Stimulated activated CD8-positive, alpha-beta memory T cell treated with anti-CD3 and anti-CD28 coated beads, Interleukin-2, amount 100 ng/mL, for 1 hour (primary cell): ENCODE measurements at regions not wholly inside any gene's neighbourhood (a gene's known extent, or its start where the extent isn't known, plus 50 kb on each side); places are given as distances from the start of the nearest gene placed in this dataset.

Source experiments
- DNase-seq, 2 donors: peaks; one replicate each; pipeline ENCODE4 v3.0.0-alpha.2; 2020; ENCODE audit warnings: low read depth in 2 of 2

GRCh38 chr12:97093187-97093683 lies 186.2 kb downstream of the NEDD1 start:
- DNase-seq: no peak

GRCh38 chr12:97097734-97098133 lies 190.7 kb downstream of the NEDD1 start:
- no peak for DNase-seq

GRCh38 chr12:97109441-97109840 lies 202.4 kb downstream of the NEDD1 start:
- no peak for DNase-seq

- no peak for DNase-seq
Observed at GRCh38 chr12:97112136-97112535, 205.1 kb downstream of the NEDD1 start.

GRCh38 chr12:97118796-97119375 lies 211.8 kb downstream of the NEDD1 start:
- DNase-seq: no peak

- no peak for DNase-seq
Observed at GRCh38 chr12:97127061-97127460, 220.0 kb downstream of the NEDD1 start.

GRCh38 chr12:97131220-97131981 lies 224.3 kb downstream of the NEDD1 start:
- DNase-seq: no peak

- no peak for DNase-seq
Observed at GRCh38 chr12:97132270-97132669, 225.2 kb downstream of the NEDD1 start.

- DNase-seq: no peak
Observed at GRCh38 chr12:97134495-97134894, 227.4 kb downstream of the NEDD1 start.

- DNase-seq: no peak
Observed at GRCh38 chr12:97140355-97140754, 233.3 kb downstream of the NEDD1 start.

GRCh38 chr12:97142737-97143410 lies 235.8 kb downstream of the NEDD1 start:
- no peak for DNase-seq

GRCh38 chr12:97148941-97149559 lies 242.0 kb downstream of the NEDD1 start:
- peak in 1 of 2 donors; percentile 1 for DNase-seq

- no peak for DNase-seq
Observed at GRCh38 chr12:97151481-97151880, 244.4 kb downstream of the NEDD1 start.

- DNase-seq: no peak
Observed at GRCh38 chr12:97159377-97159776, 252.3 kb downstream of the NEDD1 start.

- DNase-seq: no peak
Observed at GRCh38 chr12:97160277-97160676, 253.2 kb downstream of the NEDD1 start.

- no peak for DNase-seq
Observed at GRCh38 chr12:97162173-97162572, 255.1 kb downstream of the NEDD1 start.

- no peak for DNase-seq
Observed at GRCh38 chr12:97164936-97165335, 257.9 kb downstream of the NEDD1 start.

GRCh38 chr12:97167598-97167997 lies 260.5 kb downstream of the NEDD1 start:
- no peak for DNase-seq

GRCh38 chr12:97168804-97169203 lies 261.7 kb downstream of the NEDD1 start:
- DNase-seq: no peak

- no peak for DNase-seq
Observed at GRCh38 chr12:97169889-97170567, 263.0 kb downstream of the NEDD1 start.

- no peak for DNase-seq
Observed at GRCh38 chr12:97173688-97174410, 266.8 kb downstream of the NEDD1 start.
